T-helper 1 cell treated with Interleukin-12 subunit alpha and Interleukin-12 subunit beta and Interleukin-4 antibody, amounts not matched to agents 30 ng/mL and 1 ng/mL, for 36 hours (primary cell): ENCODE measurements at regions not wholly inside any gene's neighbourhood (a gene's known extent, or its start where the extent isn't known, plus 50 kb on each side); places are given as distances from the start of the nearest gene placed in this dataset.

Experiments used
- intact Hi-C: fragments of 100-400 bp; cut with micrococcal nuclease; formaldehyde crosslinking; loops from one replicate; pipeline ENCODE4 v1.15.1; 2024

GRCh38 chr4:95985791-95986550, 146.1 kb downstream of the PDHA2 start:
- intact Hi-C loops, result no loop called here

DNA sequence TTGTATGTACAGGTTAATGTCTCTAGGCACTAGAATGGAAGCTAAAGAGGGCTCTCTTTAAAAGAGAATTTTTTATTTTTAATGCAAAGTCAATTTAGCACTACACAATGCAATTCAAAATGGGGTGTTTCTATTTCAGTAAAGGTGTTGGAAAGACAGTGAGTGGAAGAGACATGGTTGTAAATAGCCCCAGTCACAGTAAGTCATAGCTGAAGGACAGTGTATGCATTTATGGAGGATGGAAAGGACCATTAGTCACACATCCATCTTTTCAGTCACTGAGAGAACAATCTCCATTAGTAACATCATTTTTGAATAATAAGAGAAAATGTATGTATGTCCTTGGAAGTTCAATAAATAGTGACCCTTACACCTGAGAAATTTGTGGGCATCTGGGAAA, 148.0 kb downstream of the PDHA2 start:
- intact Hi-C loops, result no loop called here

GRCh38 chr4:95998311-95998710, 158.4 kb downstream of the PDHA2 start:
- intact Hi-C loops, result no loop called here

- intact Hi-C loops, result no loop called here
Measured at GRCh38 chr4:96003951-96004740, 164.3 kb downstream of the PDHA2 start.

GRCh38 chr4:96009427-96010119, 169.7 kb downstream of the PDHA2 start:
- intact Hi-C loops, result no loop called here

DNA sequence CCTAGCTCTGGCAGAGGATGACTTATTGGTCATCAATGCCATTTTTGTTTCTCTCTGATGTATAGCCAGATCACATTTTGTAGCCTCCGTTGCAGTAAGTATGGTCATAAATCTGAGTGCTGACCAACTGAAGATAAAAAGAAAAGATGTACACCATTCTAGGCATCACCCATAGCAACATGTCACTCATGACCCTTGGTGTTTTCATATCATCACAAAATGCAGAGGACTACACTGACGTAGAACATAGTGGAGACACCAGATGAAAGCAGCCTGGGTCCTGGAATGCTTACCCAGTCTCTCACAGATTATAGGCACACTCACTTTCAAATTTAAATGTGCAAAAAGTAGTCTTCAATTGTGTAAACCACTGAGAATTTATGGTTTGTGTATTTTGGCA, 172.8 kb downstream of the PDHA2 start:
- intact Hi-C loops, result no loop called here

DNA sequence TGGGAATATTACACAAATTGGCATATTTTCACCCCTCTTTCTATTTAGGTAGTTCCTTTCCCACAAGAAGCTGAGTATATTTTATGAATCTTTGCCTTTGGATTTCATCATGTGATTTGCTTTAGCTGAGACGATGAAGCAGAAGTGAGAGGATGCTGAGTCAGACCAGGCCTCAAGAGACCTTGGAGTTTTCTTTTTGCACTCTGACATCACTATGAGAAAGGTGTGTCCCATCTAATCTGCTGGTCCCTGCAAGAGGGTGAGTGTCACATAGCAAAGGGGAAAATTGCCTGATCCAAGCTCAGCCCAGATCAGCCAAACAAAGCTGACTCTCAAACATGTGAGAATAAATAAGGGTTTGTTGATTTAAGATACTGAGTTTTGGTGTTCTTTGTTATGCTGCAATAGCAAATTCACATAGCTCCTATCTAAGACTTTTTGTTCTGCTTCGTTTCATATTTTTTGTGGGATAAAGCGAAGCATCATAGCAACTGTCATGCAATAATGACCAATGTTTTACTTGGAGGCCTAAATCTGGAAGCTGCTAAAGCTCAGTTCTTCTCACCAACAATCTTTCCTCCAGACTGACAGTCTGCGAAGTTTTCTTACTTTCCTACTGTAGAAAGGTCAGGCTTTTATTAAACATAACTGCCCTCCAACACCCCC, 176.9 kb downstream of the PDHA2 start:
- intact Hi-C loops, result no loop called here

DNA sequence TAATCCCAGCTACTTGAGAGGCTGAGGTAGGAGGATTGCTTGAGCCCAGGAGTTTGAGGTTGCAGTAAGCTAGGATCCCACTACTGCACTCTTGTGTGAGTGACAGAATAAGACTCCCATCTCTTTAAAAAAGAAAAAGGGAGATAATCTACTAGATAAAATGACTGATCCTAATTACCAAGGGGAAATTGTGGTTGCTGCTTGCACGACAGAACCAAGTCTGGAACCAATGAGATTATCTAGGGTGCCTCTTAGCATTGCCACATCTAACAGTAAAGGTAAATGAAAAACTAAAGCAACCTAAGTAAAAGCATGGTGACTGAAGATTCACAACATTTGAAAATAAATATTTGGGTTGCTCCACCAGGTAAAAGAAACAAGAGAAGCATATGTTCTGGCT, 185.1 kb downstream of the PDHA2 start:
- intact Hi-C loops, result no loop called here

- intact Hi-C loops, result loop anchor here (5.0 kb wide), 1 partner anchor 878 kb away; no protein-coding TSS in a partner anchor
Measured at GRCh38 chr4:96035727-96036126, 195.8 kb downstream of the PDHA2 start.

DNA sequence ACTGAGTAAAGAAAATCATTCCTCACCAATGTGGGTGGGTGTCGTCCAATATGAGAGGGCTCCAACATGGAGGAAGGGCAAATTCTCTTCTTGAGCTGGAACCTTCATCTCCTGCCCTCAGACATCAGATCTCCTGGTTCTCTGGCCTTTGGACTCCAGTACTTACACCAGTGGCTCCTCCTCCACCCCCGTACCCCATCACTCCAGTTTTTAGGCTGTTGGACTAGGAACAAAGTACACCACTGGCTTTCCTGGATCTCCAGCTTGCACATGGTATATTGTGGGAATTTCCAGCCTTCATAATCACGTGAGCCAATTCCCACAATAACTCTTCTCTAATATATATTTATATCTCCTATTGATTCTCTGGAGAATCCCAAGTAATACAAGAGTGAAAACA, 196.9 kb downstream of the PDHA2 start:
- intact Hi-C loops, result loop anchor here (5.0 kb wide), 1 partner anchor 879 kb away; no protein-coding TSS in a partner anchor

GRCh38 chr4:96037705-96038104, 197.8 kb downstream of the PDHA2 start:
- intact Hi-C loops, result loop anchor here (5.0 kb wide), 1 partner anchor 880 kb away; no protein-coding TSS in a partner anchor

- intact Hi-C loops, result loop anchor here (5.0 kb wide), 1 partner anchor 882 kb away; no protein-coding TSS in a partner anchor
Measured at GRCh38 chr4:96039217-96039616, 199.3 kb downstream of the PDHA2 start.

- intact Hi-C loops, result loop anchor here (5.0 kb wide), 1 partner anchor 883 kb away; no protein-coding TSS in a partner anchor
Measured at GRCh38 chr4:96039803-96040436, 200.0 kb downstream of the PDHA2 start.

DNA sequence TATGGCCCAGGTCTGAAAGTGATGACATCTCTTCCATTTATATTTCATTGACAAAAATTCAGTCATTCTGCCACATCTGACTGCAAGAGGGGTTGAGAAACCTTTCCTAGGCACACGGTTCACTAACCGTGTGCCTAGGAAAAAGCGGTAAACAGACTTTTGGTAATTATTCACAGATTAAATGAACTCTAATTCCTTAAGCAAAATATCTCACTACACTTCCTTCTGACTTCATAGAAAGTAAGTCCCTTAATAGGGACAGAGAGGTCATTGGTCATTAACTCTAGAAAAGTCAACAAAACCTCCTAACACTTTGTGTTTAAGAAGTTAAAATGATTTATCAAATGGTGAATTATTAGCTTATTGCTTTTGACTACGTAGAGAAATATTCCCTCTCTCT, 205.1 kb downstream of the PDHA2 start:
- intact Hi-C loops, result no loop called here

DNA sequence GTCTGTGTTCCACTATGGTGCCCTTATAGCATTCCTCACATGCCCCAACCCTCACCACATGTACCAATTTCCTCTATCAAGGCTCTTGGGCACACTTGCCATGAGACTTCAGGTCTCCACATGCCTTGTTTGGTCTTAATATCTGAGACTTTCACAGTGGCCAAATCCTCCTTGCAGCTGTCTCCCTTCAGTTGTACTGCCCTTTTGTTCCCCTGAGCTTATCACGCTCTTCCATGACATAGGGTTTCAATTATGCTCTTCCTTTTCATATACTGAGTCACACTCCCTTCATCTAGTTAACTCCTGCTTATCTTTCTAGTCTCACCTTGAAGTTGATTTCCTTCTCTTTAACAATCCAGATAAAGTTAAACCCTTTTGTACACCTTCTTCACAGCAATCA, 212.9 kb downstream of the PDHA2 start:
- intact Hi-C loops, result no loop called here

GRCh38 chr4:96056346-96056934, 216.5 kb downstream of the PDHA2 start:
- intact Hi-C loops, result no loop called here

- intact Hi-C loops, result no loop called here
Measured at GRCh38 chr4:96063639-96064038, 223.7 kb downstream of the PDHA2 start.

DNA sequence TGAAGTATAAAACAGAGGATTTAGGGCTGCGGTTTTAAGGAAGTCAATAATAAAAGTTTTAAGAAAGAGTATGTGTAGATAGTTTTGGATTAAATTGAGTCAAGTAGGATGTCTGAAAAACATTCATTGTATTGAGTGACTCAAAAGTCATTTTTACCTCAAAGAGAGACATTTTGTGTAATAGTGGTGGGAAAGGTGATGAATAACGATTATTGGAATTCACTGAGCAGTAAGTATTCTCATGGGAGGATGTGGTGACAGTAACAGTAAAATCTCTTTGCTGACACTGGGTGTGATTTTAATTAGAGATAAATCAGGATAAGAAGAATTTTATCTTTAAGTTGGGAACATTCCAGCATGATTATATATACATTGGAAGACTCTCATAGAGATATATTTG, 233.6 kb downstream of the PDHA2 start:
- intact Hi-C loops, result no loop called here

DNA sequence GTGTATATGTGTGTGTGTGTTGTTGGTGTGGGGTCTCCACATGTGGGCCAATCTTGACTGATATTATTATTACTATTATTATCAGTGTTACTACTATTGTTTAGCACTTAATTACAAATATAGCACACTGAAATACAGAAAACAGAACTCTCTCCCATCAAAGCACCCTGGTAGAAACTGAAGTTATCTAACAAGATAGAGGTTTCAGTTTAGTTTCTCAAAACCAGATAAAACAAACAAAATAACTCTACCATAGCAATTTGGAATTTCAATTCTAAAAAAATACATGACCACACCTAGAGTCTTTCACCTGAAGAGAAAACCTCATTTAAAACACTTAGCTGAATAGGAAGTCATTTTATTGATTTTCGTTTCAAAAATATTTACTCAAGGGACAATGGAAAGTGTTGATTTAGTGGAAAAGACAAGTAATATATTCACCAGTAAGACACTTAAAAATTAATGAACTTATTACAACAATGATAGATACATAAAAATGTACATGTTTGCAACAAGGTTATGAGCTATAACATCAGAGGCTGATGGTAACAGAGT, 252.3 kb downstream of the PDHA2 start:
- intact Hi-C loops, result no loop called here

DNA sequence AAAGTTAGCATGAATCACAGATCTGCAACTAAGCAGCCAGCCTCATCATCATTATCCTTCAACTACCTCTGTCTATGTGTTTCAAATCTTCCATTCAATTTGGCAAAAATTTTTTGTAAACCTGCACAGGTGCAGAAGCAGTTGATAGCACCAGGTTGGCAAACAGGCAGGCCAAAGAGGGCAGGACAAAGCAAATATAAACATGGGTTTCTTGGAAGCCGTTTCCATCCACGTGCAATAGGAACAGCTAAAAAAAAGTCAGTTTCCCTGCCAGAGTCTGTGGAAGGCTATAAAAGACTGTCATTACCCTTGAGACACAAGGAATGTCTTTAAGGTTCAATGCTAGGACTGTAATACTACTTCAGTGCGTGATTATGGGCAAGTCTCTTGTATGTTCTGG, 253.2 kb downstream of the PDHA2 start:
- intact Hi-C loops, result no loop called here
